Progenitor cell of endocrine pancreas (in vitro differentiated cells): ENCODE measurements at regions not wholly inside any gene's neighbourhood (a gene's known extent, or its start where the extent isn't known, plus 50 kb on each side); places are given as distances from the start of the nearest gene placed in this dataset.

Experiments
- DNase-seq: peaks from one replicate; pipeline ENCODE4 v3.0.0; 2021; ENCODE audit warnings: low spot score; ENCODE audit not compliant: unreplicated experiment
- H3K27ac Mint-ChIP-seq: 2 replicates; pipeline ENCODE4 v1.8.0; 2021; ENCODE audit warnings: mild to moderate bottlenecking, moderate library complexity, mixed read lengths
- H3K27me3 Mint-ChIP-seq: 2 replicates; pipeline ENCODE4 v1.8.0; 2021; ENCODE audit warnings: mixed read lengths
- H3K36me3 Mint-ChIP-seq: 2 replicates; pipeline ENCODE4 v1.8.0; 2022; ENCODE audit warnings: mixed read lengths; ENCODE audit not compliant: insufficient read depth
- H3K4me1 Mint-ChIP-seq: 2 replicates; pipeline ENCODE4 v1.8.0; 2021; ENCODE audit warnings: low read depth, mixed read lengths
- H3K4me3 Mint-ChIP-seq: 2 replicates; pipeline ENCODE4 v1.8.0; 2021; ENCODE audit warnings: low read depth, mild to moderate bottlenecking, moderate library complexity, mixed read lengths
- H3K9me3 Mint-ChIP-seq: 2 replicates; pipeline ENCODE4 v1.8.0; 2021; ENCODE audit warnings: low read depth, mixed read lengths
- CTCF ChIP-seq: fragments of 200-600 bp; sonication (generic); IDR thresholded peaks from one replicate; pipeline ENCODE4 v1.5.0; 2021; ENCODE audit warnings: antibody characterized with exemption, mild to moderate bottlenecking; ENCODE audit not compliant: unreplicated experiment

- no peak for DNase-seq
- Mint-ChIP-seq H3K36me3 (no peaks in the 10 kb centered on the region), H3K9me3 (peaks cover 3% of the 10 kb centered on the region), H3K4me1 (no peaks in the 10 kb centered on the region), H3K4me3 (no peak overlapping the region), H3K27ac (no peak overlapping the region), H3K27me3 (no peaks in the 10 kb centered on the region)
- no peak for TF ChIP-seq CTCF
Measured at GRCh38 chr4:57575426-57575825, 465.2 kb upstream of the IGFBP7 start.

- Mint-ChIP-seq H3K27me3 (no peaks in the 10 kb centered on the region), H3K4me3 (no peak overlapping the region), H3K27ac (no peak overlapping the region), H3K9me3 (peaks cover 3% of the 10 kb centered on the region), H3K4me1 (peaks cover 2% of the 10 kb centered on the region), H3K36me3 (no peaks in the 10 kb centered on the region)
- TF ChIP-seq CTCF, result no peak
- DNase-seq, result no peak
Measured at GRCh38 chr4:57554556-57555092, 444.4 kb upstream of the IGFBP7 start.

- Mint-ChIP-seq H3K9me3 (peaks cover 3% of the 10 kb centered on the region), H3K27me3 (no peaks in the 10 kb centered on the region), H3K4me1 (peaks cover 2% of the 10 kb centered on the region), H3K27ac (no peak overlapping the region), H3K36me3 (no peaks in the 10 kb centered on the region), H3K4me3 (no peak overlapping the region)
- no peak for TF ChIP-seq CTCF
- DNase-seq, result no peak
Measured at GRCh38 chr4:57553728-57554127, 443.5 kb upstream of the IGFBP7 start.

- Mint-ChIP-seq H3K27me3 (no peaks in the 10 kb centered on the region), H3K27ac (no peak overlapping the region), H3K9me3 (no peaks in the 10 kb centered on the region)
Measured at GRCh38 chr4:57550198-57550597, 440.0 kb upstream of the IGFBP7 start.

GRCh38 chr4:57548856-57549255 is 438.7 kb upstream of the IGFBP7 start:
- Mint-ChIP-seq H3K27ac (no peak overlapping the region), H3K9me3 (no peaks in the 10 kb centered on the region), H3K4me1 (peaks cover 2% of the 10 kb centered on the region), H3K4me3 (no peak overlapping the region), H3K36me3 (no peaks in the 10 kb centered on the region), H3K27me3 (no peaks in the 10 kb centered on the region)
- DNase-seq, result no peak
- TF ChIP-seq CTCF, result no peak

More at GRCh38 chr4:57550198-57550597, 440.0 kb upstream of the IGFBP7 start:
- DNase-seq, result no peak
- Mint-ChIP-seq H3K36me3 (no peaks in the 10 kb centered on the region), H3K4me3 (no peak overlapping the region), H3K4me1 (peaks cover 2% of the 10 kb centered on the region)
- TF ChIP-seq CTCF, result no peak
